Stromal cell of bone marrow (primary cell): ENCODE measurements at regions not wholly inside any gene's neighbourhood (a gene's known extent, or its start where the extent isn't known, plus 50 kb on each side); places are given as distances from the start of the nearest gene placed in this dataset.

ENCODE experiments used
- DNase-seq: peaks from one replicate; pipeline ENCODE4 v3.0.0-alpha.2; 2012; ENCODE audit warnings: low read depth

GRCh38 chrX:43508694-43509093 lies 147.4 kb upstream of the MAOA start:
- DNase-seq, result no peak

- DNase-seq, result no peak
Observed at GRCh38 chrX:43510209-43510608, 145.9 kb upstream of the MAOA start.

- no peak for DNase-seq
Observed at GRCh38 chrX:43513085-43513484, 143.0 kb upstream of the MAOA start.

GRCh38 chrX:43514820-43515219 lies 141.3 kb upstream of the MAOA start:
- DNase-seq, result no peak

GRCh38 chrX:43522582-43522981 lies 133.5 kb upstream of the MAOA start:
- DNase-seq, result no peak

GRCh38 chrX:43525901-43526610 lies 130.0 kb upstream of the MAOA start:
- DNase-seq, result no peak

GRCh38 chrX:43526878-43527277 lies 129.2 kb upstream of the MAOA start:
- no peak for DNase-seq

GRCh38 chrX:43527801-43528200 lies 128.3 kb upstream of the MAOA start:
- no peak for DNase-seq

GRCh38 chrX:43530837-43531236 lies 125.3 kb upstream of the MAOA start:
- DNase-seq, result no peak

GRCh38 chrX:43540318-43540717 lies 115.8 kb upstream of the MAOA start:
- no peak for DNase-seq

- peak; percentile 2 for DNase-seq
Observed at GRCh38 chrX:43551590-43551989, 104.5 kb upstream of the MAOA start.

GRCh38 chrX:43552156-43552555 lies 103.9 kb upstream of the MAOA start:
- DNase-seq, result no peak

- DNase-seq, result no peak
Observed at GRCh38 chrX:43552703-43553102, 103.4 kb upstream of the MAOA start.

- DNase-seq, result no peak
Observed at GRCh38 chrX:43553257-43553656, 102.8 kb upstream of the MAOA start.

GRCh38 chrX:43556207-43556606 lies 99.9 kb upstream of the MAOA start:
- DNase-seq, result no peak

- DNase-seq, result peak; percentile 24
Observed at GRCh38 chrX:43557792-43558191, 98.3 kb upstream of the MAOA start.

- DNase-seq, result peak; percentile 3
Observed at GRCh38 chrX:43559644-43560043, 96.5 kb upstream of the MAOA start.

- DNase-seq, result no peak
Observed at GRCh38 chrX:43560247-43560946, 95.7 kb upstream of the MAOA start.

GRCh38 chrX:43562372-43562771 lies 93.7 kb upstream of the MAOA start:
- DNase-seq, result no peak

GRCh38 chrX:43564953-43565352 lies 91.1 kb upstream of the MAOA start:
- no peak for DNase-seq

- no peak for DNase-seq
Observed at GRCh38 chrX:43566170-43566569, 89.9 kb upstream of the MAOA start.

- no peak for DNase-seq
Observed at GRCh38 chrX:43573441-43574015, 82.6 kb upstream of the MAOA start.

- DNase-seq, result no peak
Observed at GRCh38 chrX:43580621-43581020, 75.5 kb upstream of the MAOA start.

GRCh38 chrX:43581167-43581566 lies 74.9 kb upstream of the MAOA start:
- no peak for DNase-seq
